ENCODE measurements at regions not wholly inside any gene's neighbourhood (a gene's known extent, or its start where the extent isn't known, plus 50 kb on each side); places are given as distances from the start of the nearest gene placed in this dataset.

DNA sequence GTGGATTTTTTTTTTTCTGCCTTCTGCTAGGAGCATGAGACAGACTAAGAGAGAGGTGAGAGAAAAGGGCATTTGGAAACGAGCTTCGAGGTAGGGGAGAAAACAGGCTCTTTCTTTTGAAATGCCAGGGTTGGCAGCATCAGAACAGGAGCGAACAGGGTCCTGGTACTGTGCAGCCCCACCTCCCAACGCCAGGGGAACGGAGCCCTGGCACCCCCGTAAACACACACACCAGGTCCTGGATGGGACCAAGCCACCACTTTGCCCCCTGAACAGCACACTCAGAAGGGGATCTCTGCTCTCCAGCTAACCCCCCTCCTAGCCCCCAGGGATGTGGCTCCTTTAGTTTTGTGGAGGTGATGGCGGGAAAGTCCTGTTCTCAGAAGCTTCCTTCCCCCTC lies 127.1 kb downstream of the CTTN start:
- H2AFZ ChIP-seq: no peak overlapping the region
- no peak overlapping the region for H3K9ac ChIP-seq
- H3K36me3 ChIP-seq (ENCODE audit: low read depth): no peaks in the 10 kb centered on the region
- no peaks in the 10 kb centered on the region for H3K27me3 ChIP-seq (replicated peaks; ENCODE audit: insufficient read depth)
- no peak for DNase-seq
- no peaks in the 10 kb centered on the region for H4K20me1 ChIP-seq (ENCODE audit: insufficient read depth)
- H3K9me2 ChIP-seq (ENCODE audit: insufficient read depth): no peaks in the 10 kb centered on the region
- H3K4me3 ChIP-seq: no peak overlapping the region
- H3K79me2 ChIP-seq (ENCODE audit: insufficient read depth): no peaks in the 10 kb centered on the region
- no peak for TF ChIP-seq EZH2 (IDR thresholded peaks at IDR 0.05; ENCODE audit: insufficient read depth, poor library complexity, severe bottlenecking)
- TF ChIP-seq EZH2phosphoT487 (IDR thresholded peaks at IDR 0.05; ENCODE audit: insufficient read depth, low read depth): no peak
- H3K27ac ChIP-seq: no peak overlapping the region
- H3K4me2 ChIP-seq (ENCODE audit: unreplicated experiment): no peak overlapping the region
- no peaks in the 10 kb centered on the region for H3K9me3 ChIP-seq (ENCODE audit: low read depth)
- H3F3A ChIP-seq (ENCODE audit: insufficient read depth): no peaks in the 10 kb centered on the region
- in situ Hi-C loops (cut with MboI): no loop called here
- no peaks in the 10 kb centered on the region for H3K4me1 ChIP-seq (ENCODE audit: insufficient read depth)
- WGBS, 2 experiments (ENCODE audit: low coverage in 1 of 2, low lambda C conversion rate in 2 of 2, missing lambda C conversion rate in 2 of 2): 59 to 63% methylated on average over 7 of the region's 7 CpGs

DNA sequence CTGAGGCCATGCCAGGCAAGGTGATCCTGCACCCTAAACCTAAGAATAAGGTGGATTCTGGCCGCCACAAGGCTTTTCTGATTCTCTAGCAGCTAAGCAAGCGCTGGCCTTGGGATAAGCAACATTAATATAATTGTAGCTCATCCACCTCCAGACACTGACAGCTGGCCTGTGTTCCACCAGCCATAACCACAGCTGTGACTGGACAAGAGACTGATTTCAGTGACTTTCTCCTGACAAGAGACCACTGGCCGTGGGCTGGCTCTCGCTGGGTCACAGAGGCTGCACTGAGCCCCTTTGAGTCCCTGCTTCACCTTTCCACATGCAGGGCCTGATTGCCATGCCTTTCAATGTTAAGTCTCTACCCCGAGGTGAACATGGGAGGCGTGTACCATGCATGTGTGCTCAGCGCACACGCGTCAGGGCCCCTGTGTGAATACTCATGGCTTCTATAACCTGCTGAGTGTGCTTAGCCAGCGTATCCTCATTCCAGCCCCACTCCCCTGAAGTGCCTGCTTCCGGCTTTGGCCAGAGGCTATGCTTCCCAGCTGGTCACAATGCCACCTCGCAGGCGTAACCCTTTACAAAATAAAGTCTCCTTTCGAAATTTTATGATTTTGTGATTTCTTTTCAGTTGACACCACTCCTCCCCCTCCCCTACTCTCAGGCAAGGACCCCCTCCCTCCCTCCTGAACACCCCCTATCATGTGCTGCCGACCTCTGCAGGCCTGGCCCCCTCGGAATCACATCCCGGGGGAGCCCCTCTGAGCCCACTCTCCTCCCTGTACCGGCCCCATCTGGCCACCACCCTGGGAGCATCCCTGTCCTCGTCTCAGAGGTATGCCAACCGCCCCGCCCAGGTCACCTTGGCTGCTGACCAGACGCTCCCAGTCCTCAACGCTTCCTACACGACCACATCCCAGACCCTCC lies 128.1 kb downstream of the CTTN start:
- Histone ChIP-seq H3K9me2 (ENCODE audit: insufficient read depth) (no peaks in the 10 kb centered on the region), H3K9me3 (ENCODE audit: low read depth) (no peaks in the 10 kb centered on the region)

DNA sequence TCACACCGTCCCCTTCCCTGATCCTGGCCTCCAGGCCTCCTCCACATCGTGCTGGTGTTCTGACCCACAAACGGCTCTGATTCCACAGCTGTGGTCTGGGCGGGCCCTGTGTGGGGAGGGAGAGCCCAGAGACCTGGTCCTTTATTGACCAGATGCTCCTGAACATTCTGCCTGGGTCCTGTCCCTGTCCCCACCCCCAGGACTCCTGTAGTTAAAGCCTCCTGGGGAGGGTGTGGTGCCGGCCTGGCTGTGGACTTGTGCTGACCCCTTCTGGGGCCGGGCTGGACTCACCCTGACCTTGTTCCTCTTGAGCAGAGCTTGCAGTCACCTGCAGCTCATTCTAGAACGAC lies 128.7 kb downstream of the CTTN start:
- DNase-seq: no peak
- Histone ChIP-seq H4K20me1 (ENCODE audit: insufficient read depth) (no peaks in the 10 kb centered on the region), H3K36me3 (ENCODE audit: low read depth) (no peaks in the 10 kb centered on the region), H3K4me1 (ENCODE audit: insufficient read depth) (no peaks in the 10 kb centered on the region), H3K4me2 (ENCODE audit: unreplicated experiment) (no peak overlapping the region), H3K9me2 (ENCODE audit: insufficient read depth) (no peaks in the 10 kb centered on the region), H2AFZ (no peak overlapping the region), H3K9me3 (ENCODE audit: low read depth) (no peaks in the 10 kb centered on the region), H3K9ac (no peak overlapping the region), H3K27ac (no peak overlapping the region), H3F3A (ENCODE audit: insufficient read depth) (no peaks in the 10 kb centered on the region), H3K79me2 (ENCODE audit: insufficient read depth) (no peaks in the 10 kb centered on the region), H3K27me3 (replicated peaks; ENCODE audit: insufficient read depth) (no peaks in the 10 kb centered on the region), H3K4me3 (no peak overlapping the region)
- 37 to 50% methylated on average over 5 to 7 of the region's 7 CpGs for WGBS, 2 experiments (ENCODE audit: low coverage in 1 of 2, low lambda C conversion rate in 2 of 2, missing lambda C conversion rate in 2 of 2)
- TF ChIP-seq EZH2 (IDR thresholded peaks at IDR 0.05; ENCODE audit: insufficient read depth, poor library complexity, severe bottlenecking): no peak
- TF ChIP-seq EZH2phosphoT487 (IDR thresholded peaks at IDR 0.05; ENCODE audit: insufficient read depth, low read depth): no peak
- in situ Hi-C loops (cut with MboI): no loop called here

More for the DNA sequence above, 128.1 kb downstream of the CTTN start:
- Histone ChIP-seq H3K36me3 (ENCODE audit: low read depth) (no peaks in the 10 kb centered on the region), H3K27ac (no peak overlapping the region), H2AFZ (no peak overlapping the region), H3K4me1 (ENCODE audit: insufficient read depth) (no peaks in the 10 kb centered on the region), H3K9ac (no peak overlapping the region), H3K79me2 (ENCODE audit: insufficient read depth) (no peaks in the 10 kb centered on the region), H3K4me2 (ENCODE audit: unreplicated experiment) (no peak overlapping the region), H3K27me3 (replicated peaks; ENCODE audit: insufficient read depth) (no peaks in the 10 kb centered on the region), H4K20me1 (ENCODE audit: insufficient read depth) (no peaks in the 10 kb centered on the region), H3K4me3 (no peak overlapping the region), H3F3A (ENCODE audit: insufficient read depth) (no peaks in the 10 kb centered on the region)
- TF ChIP-seq EZH2 (IDR thresholded peaks at IDR 0.05; ENCODE audit: insufficient read depth, poor library complexity, severe bottlenecking) (no peak), EZH2phosphoT487 (IDR thresholded peaks at IDR 0.05; ENCODE audit: insufficient read depth, low read depth) (no peak)
- DNase-seq: no peak
- 47 to 54% methylated on average over 19 to 23 of the region's 24 CpGs for WGBS, 2 experiments (ENCODE audit: low coverage in 1 of 2, low lambda C conversion rate in 2 of 2, missing lambda C conversion rate in 2 of 2)
- in situ Hi-C loops (cut with MboI): no loop called here

DNA sequence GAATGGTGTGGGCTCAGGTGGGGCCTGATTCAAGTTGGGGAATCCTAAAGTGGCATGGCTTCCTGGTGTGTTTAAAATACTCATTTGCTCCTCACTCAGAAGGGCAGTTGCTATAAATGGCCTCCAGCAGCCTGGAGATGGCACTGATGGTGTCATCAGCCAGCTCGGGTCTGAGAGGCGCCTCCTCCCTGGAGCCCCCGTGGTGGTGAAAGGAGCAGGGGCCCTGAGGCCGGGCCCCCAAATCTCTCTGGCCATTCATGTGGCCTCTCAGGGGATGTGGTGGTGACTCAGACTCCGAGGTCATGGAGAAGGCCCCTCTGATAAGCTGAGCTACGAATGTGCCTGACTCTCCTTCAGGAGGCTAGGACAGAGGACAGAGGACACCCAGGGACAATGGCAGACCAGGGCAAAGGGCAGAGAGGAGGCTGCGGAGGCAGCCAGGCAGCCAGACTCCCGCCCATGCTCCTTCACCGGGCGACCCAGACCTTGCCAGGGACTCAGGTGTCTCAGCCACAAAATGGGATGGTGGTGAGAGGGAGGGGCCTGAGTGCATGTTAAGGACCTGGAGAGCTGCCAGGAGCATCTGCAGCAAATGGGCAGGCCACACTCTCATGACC lies 129.2 kb downstream of the CTTN start:
- Histone ChIP-seq H3K4me1 (ENCODE audit: insufficient read depth) (no peaks in the 10 kb centered on the region), H2AFZ (no peak overlapping the region), H3F3A (ENCODE audit: insufficient read depth) (no peaks in the 10 kb centered on the region), H3K27me3 (replicated peaks; ENCODE audit: insufficient read depth) (no peaks in the 10 kb centered on the region), H3K4me3 (no peak overlapping the region), H3K79me2 (ENCODE audit: insufficient read depth) (no peaks in the 10 kb centered on the region), H3K36me3 (ENCODE audit: low read depth) (no peaks in the 10 kb centered on the region), H3K9me2 (ENCODE audit: insufficient read depth) (no peaks in the 10 kb centered on the region), H3K9ac (no peak overlapping the region), H3K9me3 (ENCODE audit: low read depth) (no peaks in the 10 kb centered on the region), H4K20me1 (ENCODE audit: insufficient read depth) (no peaks in the 10 kb centered on the region), H3K4me2 (ENCODE audit: unreplicated experiment) (no peak overlapping the region), H3K27ac (no peak overlapping the region)
- 50 to 53% methylated on average over 10 of the region's 10 CpGs for WGBS, 2 experiments (ENCODE audit: low coverage in 1 of 2, low lambda C conversion rate in 2 of 2, missing lambda C conversion rate in 2 of 2)
- TF ChIP-seq EZH2phosphoT487 (IDR thresholded peaks at IDR 0.05; ENCODE audit: insufficient read depth, low read depth) (no peak), EZH2 (IDR thresholded peaks at IDR 0.05; ENCODE audit: insufficient read depth, poor library complexity, severe bottlenecking) (no peak)
- in situ Hi-C loops (cut with MboI): no loop called here
- no peak for DNase-seq

Data from GM23248 (cell line).